DOHH2 (cell line): ENCODE measurements at regions not wholly inside any gene's neighbourhood (a gene's known extent, or its start where the extent isn't known, plus 50 kb on each side); places are given as distances from the start of the nearest gene placed in this dataset.

Source experiments
- H3F3A ChIP-seq: fragments of 200-600 bp; sonication (generic), shearing (Covaris generic); 2 replicates; pipeline ENCODE4 v1.6.0; 2016; ENCODE audit warnings: antibody characterized with exemption, mild to moderate bottlenecking; ENCODE audit not compliant: control insufficient read depth, insufficient read depth
- H3K27ac ChIP-seq: fragments of 200-600 bp; sonication (generic); 2 replicates; pipeline ENCODE4 v1.5.1; 2014; ENCODE audit warnings: low read depth, mild to moderate bottlenecking, low read length, moderate library complexity
- H3K27me3 ChIP-seq: fragments of 200-600 bp; sonication (generic); 2 replicates; pipeline ENCODE4 v1.6.1; 2014; ENCODE audit warnings: mild to moderate bottlenecking, low read length, mixed read lengths; ENCODE audit not compliant: control insufficient read depth
- H3K36me3 ChIP-seq: fragments of 200-600 bp; sonication (generic); 2 replicates; pipeline ENCODE4 v1.6.1; 2014; ENCODE audit warnings: mild to moderate bottlenecking, low read length, moderate library complexity, mixed read lengths; ENCODE audit not compliant: control insufficient read depth
- H3K4me1 ChIP-seq: fragments of 200-600 bp; sonication (generic); 2 replicates; pipeline ENCODE4 v1.6.1; 2014; ENCODE audit warnings: mild to moderate bottlenecking, low read length, mixed read lengths; ENCODE audit not compliant: control insufficient read depth
- H3K4me2 ChIP-seq: fragments of 200-600 bp; sonication (generic); 2 replicates; pipeline ENCODE4 v1.6.0; 2014; ENCODE audit warnings: mild to moderate bottlenecking, low read length, moderate library complexity
- H3K4me3 ChIP-seq: fragments of 200-600 bp; sonication (generic); 2 replicates; pipeline ENCODE4 v1.5.1; 2014; ENCODE audit warnings: mild to moderate bottlenecking, low read length, mixed read lengths
- H3K79me2 ChIP-seq: fragments of 200-600 bp; sonication (generic); 2 replicates; pipeline ENCODE4 v1.6.1; 2014; ENCODE audit warnings: mild to moderate bottlenecking, low read length, mixed read lengths; ENCODE audit not compliant: control insufficient read depth
- H3K9me2 ChIP-seq: fragments of 200-600 bp; sonication (generic); replicated peaks from 2 replicates; pipeline ENCODE4 v1.6.1; 2014; ENCODE audit warnings: mild to moderate bottlenecking, low read length, mixed read lengths; ENCODE audit not compliant: control insufficient read depth
- H3K9me3 ChIP-seq: fragments of 200-600 bp; sonication (generic); 2 replicates; pipeline ENCODE4 v1.6.1; 2014; ENCODE audit warnings: antibody characterized with exemption, low read length, mixed read lengths; ENCODE audit not compliant: control insufficient read depth, insufficient read depth
- H4K20me1 ChIP-seq: fragments of 200-600 bp; sonication (generic); 2 replicates; pipeline ENCODE4 v1.6.0; 2014; ENCODE audit warnings: low read depth, mild to moderate bottlenecking, antibody characterized with exemption, low read length, moderate library complexity; ENCODE audit not compliant: control insufficient read depth, insufficient read depth
- CTCF ChIP-seq: fragments of 200-600 bp; sonication (generic); IDR thresholded peaks from one replicate; pipeline ENCODE4 v1.5.1; 2014; ENCODE audit warnings: antibody characterized with exemption, mild to moderate bottlenecking, low read depth, low read length; ENCODE audit not compliant: poor library complexity, severe bottlenecking
- EZH2phosphoT487 ChIP-seq: fragments of 200-600 bp; sonication (generic); IDR thresholded peaks from 2 replicates; pipeline ENCODE4 v1.6.1; 2017; ENCODE audit warnings: borderline replicate concordance, mild to moderate bottlenecking, antibody characterized with exemption, low read length, moderate library complexity, mixed read lengths

GRCh38 chr12:94812345-94812744, 162.0 kb upstream of the TMCC3 start:
- no peak overlapping the region for H3K27ac ChIP-seq
- H3K4me1 ChIP-seq = peaks cover 26% of the 10 kb centered on the region
- H3K36me3 ChIP-seq = peaks cover 15% of the 10 kb centered on the region
- no peak overlapping the region for H3K4me2 ChIP-seq
- H3K4me3 ChIP-seq = no peak overlapping the region
- TF ChIP-seq CTCF (no peak), EZH2phosphoT487 (no peak)
- no peaks in the 10 kb centered on the region for H3K9me2 ChIP-seq
- peaks cover 20% of the 10 kb centered on the region for H3F3A ChIP-seq
- H3K79me2 ChIP-seq = no peaks in the 10 kb centered on the region
- no peaks in the 10 kb centered on the region for H4K20me1 ChIP-seq
- peaks cover 41% of the 10 kb centered on the region; the same call in 1 of the 2 replicates for H3K9me3 ChIP-seq
- no peaks in the 10 kb centered on the region for H3K27me3 ChIP-seq

- H3K4me1 ChIP-seq = peaks cover 24% of the 10 kb centered on the region
- H3K9me3 ChIP-seq = peaks cover 41% of the 10 kb centered on the region; the same call in 1 of the 2 replicates
Measured at GRCh38 chr12:94811611-94812010, 161.3 kb upstream of the TMCC3 start.

GRCh38 chr12:94807951-94808350, 157.6 kb upstream of the TMCC3 start:
- no peaks in the 10 kb centered on the region for H3K9me2 ChIP-seq
- no peak overlapping the region for H3K27ac ChIP-seq
- H3F3A ChIP-seq = no peaks in the 10 kb centered on the region
- peaks cover 17% of the 10 kb centered on the region; the same call in 1 of the 2 replicates for H3K9me3 ChIP-seq
- no peaks in the 10 kb centered on the region for H3K27me3 ChIP-seq
- no peak overlapping the region for H3K4me2 ChIP-seq
- peaks cover 24% of the 10 kb centered on the region for H3K4me1 ChIP-seq
- H4K20me1 ChIP-seq = no peaks in the 10 kb centered on the region
- H3K4me3 ChIP-seq = no peak overlapping the region
- TF ChIP-seq EZH2phosphoT487 (no peak), CTCF (no peak)
- H3K79me2 ChIP-seq = no peaks in the 10 kb centered on the region
- peaks cover 9% of the 10 kb centered on the region for H3K36me3 ChIP-seq

More at GRCh38 chr12:94811611-94812010, 161.3 kb upstream of the TMCC3 start:
- Histone ChIP-seq H3K4me2 (no peak overlapping the region), H3K27ac (no peak overlapping the region), H4K20me1 (no peaks in the 10 kb centered on the region), H3K79me2 (no peaks in the 10 kb centered on the region), H3K9me2 (no peaks in the 10 kb centered on the region), H3K4me3 (no peak overlapping the region), H3F3A (peaks cover 19% of the 10 kb centered on the region), H3K27me3 (no peaks in the 10 kb centered on the region), H3K36me3 (peaks cover 20% of the 10 kb centered on the region)
- TF ChIP-seq CTCF (no peak), EZH2phosphoT487 (no peak)
